Skin of body (tissue), 1 donor: ENCODE measurements at regions not wholly inside any gene's neighbourhood (a gene's known extent, or its start where the extent isn't known, plus 50 kb on each side); places are given as distances from the start of the nearest gene placed in this dataset.

Experiments used
- DNase-seq: peaks from one replicate; lab custom pipeline; 2025; lab: John Stamatoyannopoulos, UW

GRCh38 chr4:12206091-12206490 lies 777.4 kb upstream of the HS3ST1 start:
- no peak for DNase-seq

- no peak for DNase-seq
These were observed 775.3 kb upstream of the HS3ST1 start for GRCh38 chr4:12203945-12204344.

DNA sequence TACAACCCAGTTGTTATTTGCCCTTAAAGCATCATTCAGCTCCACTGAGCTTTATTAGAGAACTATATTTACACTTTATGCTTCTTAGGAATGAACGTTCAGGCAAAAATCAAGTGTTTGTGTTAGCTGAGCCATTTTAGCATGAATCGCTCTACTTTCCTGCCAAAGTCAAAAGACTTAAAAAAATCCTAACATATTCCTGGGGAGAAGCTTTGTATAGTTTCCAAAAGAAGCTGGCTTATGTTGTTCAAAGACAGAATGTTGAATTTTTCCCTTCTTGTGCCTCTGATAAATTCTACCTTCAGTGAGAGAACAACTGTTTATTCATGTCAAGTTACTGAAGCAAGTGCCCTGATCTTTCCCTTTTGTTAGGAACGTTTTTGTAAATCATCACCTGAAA lies 771.5 kb upstream of the HS3ST1 start:
- DNase-seq: no peak

DNA sequence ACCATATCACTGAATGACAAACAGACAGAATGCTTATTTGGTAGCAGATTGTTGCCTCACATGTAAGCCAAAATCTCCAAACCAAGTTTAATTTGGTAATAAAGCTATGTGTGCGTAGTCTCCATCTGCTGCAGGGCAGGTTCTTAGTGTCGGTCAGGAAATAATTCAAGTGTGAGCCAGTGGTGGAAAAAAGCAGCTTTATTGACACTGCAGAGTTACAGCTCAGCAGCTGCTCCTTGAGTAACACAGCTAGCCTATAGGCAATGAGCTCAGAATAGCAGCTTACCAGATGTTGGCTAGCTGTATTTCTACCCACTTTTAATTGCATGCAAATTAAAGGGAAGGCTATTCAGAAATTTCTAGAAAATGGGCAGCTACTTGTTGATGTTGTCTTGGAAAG lies 757.8 kb upstream of the HS3ST1 start:
- DNase-seq: no peak

DNA sequence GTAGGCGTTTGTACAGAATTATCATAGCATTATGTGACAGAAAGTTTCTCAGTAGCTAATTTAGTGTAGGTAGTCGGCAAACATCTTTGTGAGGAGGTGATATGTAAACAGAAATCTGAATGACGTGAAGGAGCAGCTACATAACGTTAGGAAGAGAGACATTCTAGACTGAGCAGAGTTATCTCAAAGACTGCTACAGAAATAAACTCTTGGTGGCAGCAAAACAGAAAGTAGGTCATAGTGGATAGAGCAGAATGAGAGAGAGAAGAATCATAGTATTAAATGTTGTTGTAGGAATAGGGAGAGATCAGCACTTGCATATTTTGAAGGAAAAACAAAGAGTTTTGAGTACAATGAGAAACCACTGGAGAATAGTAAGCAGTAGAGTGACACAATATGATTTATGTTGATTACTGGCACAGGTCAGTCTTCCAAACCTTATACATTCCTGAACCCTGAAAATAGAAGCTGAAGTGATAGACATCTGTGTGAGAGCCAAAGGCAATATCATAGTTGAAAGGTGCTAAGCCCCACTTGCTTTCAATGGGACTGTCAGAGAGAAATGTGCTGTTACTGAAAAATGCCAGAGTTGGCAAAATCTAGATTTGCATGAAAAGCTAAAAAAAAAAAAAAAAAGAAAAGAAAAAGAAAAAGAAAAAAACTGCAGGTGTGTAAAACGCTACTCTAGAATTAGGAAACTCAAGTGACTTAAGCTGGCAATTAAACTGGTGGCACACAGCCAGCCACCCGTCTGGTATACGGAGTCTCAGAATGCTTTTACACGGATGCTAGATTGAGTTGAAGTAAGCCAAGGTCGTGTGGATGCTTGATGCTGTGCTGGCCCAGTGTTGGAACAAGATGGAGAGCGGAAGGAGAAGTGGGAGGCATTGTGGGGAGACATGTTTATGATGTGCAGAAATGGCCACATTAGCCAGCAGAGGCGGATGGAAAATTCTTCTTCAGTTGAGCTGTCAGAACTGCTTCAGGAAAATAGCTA lies 750.2 kb upstream of the HS3ST1 start:
- no peak for DNase-seq

DNA sequence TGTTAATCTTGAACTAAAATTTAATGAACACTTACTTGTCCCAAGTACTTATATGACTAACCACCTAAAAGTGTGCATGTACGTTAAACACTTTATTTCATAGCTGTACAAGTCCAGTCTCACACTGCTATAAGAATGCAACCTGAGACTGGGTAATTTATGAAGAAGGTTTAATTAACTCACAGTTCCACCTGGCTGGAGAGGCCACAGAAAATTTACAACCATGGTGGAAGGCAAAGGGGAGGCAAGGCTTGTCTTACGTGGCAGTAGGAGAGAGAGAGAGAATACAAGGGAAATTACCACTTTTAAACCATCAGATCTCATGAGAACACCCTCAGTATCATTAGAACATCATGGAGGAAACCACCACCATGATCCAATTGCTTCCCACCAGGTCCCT lies 748.7 kb upstream of the HS3ST1 start:
- no peak for DNase-seq

DNA sequence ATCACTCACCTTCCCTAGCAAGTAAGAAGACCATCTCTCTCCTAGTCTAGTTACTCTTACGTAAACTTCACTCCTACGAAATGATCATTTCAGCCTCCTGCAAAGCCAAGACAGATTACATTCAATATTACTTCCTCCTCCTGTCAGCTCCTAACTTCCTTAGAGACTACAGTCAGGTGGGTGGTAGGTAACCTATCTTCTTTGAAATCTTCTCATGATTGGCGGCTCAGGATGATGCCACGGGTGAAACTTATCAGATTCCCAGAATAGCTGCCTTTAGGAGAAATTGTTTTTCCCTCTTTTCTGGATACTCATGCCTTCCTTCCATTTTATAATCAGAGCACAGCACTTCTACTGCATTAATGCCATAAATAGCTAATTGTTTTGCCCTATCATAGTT lies 744.8 kb upstream of the HS3ST1 start:
- no peak for DNase-seq

GRCh38 chr4:12172198-12172973 lies 743.7 kb upstream of the HS3ST1 start:
- no peak for DNase-seq

- DNase-seq: no peak
These were observed 741.6 kb upstream of the HS3ST1 start for GRCh38 chr4:12170308-12170707.

- no peak for DNase-seq
These were observed 736.9 kb upstream of the HS3ST1 start for GRCh38 chr4:12165616-12166015.

DNA sequence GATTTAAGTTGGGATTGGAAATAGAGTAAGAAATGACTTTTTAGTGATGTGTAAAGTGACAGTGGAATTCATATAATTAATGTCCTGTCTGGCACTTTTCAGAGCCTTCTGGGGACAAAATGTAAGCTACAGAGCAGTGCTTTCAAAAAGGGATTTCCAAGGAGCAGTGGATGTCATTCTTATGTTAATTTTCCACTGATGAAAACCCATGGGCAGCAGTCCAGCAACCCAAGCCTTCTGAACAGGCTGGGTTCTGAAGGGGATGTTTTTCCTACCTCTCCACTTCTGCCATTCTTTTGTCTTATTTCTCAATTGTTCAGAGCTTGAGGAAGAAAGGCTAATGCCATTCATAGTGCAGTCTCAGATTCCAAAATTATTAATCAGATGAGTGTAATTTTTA lies 717.6 kb upstream of the HS3ST1 start:
- DNase-seq: no peak

- DNase-seq: no peak
These were observed 717.1 kb upstream of the HS3ST1 start for GRCh38 chr4:12145768-12146167.

DNA sequence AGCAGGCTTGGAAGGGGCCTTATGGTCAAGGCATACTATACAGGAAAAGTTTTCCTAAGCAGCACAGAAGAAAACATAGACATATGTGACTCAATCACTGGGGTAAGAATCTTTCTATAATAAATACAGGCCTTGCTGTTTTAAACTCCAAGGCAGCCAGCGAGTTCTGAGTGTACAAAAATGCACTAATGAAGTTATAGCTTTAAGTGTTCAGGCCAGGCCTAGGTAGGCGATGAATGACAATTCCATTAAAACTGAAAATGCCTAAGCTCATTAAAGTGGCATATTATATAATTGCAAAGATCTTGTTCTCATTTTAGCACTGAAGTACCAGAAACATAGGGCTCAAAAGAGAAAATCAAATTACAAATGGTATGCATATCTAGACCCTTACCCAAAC lies 716.4 kb upstream of the HS3ST1 start:
- no peak for DNase-seq

GRCh38 chr4:12144051-12144450 lies 715.4 kb upstream of the HS3ST1 start:
- no peak for DNase-seq

DNA sequence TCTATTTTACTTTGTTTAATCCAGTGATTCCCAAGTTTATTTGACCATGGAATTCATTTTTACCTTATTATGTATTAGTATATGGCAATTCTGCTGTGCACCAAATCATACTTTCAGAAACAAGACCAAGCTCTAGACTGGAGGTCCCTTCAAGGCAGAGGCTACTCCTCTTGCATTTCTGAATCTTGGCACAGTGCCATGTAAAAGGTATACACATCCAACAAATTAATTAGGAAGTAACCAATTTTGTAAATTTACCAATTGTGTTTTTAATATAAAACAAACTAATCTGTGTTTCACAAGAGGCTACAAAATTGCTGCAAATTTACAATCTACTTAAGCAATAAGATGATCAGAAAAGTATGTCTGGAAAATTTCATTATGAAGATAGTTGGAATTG lies 712.2 kb upstream of the HS3ST1 start:
- DNase-seq: no peak

DNA sequence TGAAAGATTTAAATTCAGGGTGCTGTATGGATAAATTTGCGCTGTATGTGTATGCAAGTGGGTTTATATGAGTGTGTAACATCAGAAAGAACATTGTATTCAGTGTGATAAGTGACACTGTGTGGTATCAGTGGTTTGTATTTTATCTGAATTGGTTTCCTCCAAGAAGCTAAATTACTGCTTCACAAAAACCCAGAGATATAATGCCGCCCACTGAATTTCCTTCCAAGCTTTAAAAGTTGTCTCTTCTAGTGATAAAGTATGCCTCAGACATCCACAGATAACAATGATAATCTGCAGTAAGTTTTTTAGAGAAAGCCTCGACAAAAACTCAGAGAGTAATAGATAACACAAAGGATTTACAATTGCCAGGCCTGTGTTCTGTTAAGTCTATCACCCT lies 710.6 kb upstream of the HS3ST1 start:
- DNase-seq: no peak

DNA sequence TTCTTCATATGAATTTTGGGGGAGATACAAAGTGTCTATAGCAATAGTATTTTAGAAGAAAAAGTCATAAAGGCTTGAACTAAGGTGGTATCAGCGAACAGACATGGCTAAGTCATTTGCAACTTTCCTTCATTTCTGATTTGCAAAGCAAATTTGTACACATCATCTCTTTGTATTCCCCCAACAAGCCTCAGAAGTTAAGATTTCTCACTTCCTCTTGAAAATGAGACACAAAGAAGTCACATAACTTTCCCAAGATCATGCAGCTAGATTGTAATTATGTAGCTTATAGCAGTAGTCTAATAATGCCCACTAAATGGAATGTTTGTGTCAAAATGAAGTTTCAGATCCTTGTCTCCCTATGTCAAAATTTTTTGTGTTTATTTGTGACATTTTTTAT lies 709.8 kb upstream of the HS3ST1 start:
- DNase-seq: no peak

- DNase-seq: no peak
These were observed 708.9 kb upstream of the HS3ST1 start for GRCh38 chr4:12137575-12137974.

DNA sequence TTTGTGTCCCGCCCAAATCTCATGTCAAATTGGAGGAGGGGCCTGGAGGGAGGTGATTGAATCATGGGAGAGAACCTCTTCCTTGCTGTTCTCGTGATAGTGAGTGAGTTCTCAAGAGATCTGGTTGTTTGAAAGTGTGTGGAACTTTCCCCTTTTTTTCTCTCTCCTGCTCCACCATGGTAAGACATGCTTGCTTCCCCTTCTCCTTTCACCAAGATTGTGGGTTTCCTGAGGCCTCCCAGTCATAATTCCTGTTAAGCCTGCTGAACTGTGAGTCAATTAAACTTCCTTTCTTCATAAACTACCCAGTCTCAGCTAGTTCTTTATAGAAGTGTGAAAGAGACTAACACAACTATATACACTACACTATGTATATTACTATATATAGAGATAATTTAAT lies 697.8 kb upstream of the HS3ST1 start:
- no peak for DNase-seq

DNA sequence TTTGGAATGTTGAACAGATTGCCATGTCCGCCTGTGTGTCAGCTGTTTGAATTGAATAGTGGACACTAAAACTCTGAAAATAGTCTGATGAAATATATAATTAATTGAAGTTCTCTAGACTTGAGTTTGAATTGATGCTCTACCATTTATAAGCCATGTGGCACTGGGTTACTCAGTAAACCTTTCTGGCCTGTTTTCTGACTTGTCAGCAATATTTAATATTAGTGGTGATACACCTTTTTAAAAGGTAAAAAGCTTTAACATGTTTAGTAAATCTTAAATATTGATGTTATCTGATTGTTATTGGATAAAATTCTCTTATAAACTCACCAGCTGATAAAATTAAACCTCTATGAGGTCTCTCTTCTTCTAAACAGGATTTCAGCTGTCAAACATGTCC lies 695.4 kb upstream of the HS3ST1 start:
- DNase-seq: no peak

- DNase-seq: no peak
These were observed 695.0 kb upstream of the HS3ST1 start for GRCh38 chr4:12123707-12124106.

DNA sequence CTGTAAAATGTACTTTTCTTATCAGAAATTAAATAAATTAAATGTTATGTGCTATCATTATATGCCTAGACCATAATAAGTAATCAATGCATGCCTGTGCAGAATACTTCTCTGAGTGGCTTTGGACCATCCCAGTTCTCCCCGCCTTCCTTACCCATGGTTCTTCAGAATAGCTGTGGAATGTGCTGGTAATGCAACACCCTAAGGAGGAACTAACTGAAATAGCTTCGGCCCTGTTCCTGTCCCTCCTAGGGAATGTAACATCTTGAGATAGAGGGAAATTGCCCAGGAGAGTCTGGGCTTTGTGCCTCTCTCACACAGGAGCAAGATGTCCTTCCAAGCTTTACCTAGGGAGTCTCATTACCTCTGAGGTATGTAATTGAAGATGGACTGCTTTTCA lies 693.6 kb upstream of the HS3ST1 start:
- no peak for DNase-seq

DNA sequence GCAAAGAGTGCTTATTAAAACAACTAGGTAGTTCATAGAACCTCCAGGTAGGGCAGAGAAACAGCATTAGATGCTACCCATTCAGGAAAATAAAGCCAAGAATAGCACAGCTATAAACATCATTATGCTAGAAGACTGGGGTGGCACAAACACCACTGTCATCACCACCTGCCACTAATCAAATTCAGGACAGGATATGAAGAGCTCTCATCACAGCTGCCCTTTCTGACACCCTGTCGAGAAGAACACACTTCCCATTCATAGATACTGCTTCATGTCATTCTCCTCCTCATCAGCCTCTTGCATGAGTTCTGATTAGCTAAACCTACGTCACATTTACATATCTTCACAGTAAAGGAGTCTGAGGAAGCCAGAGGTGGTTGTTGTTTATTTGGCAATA lies 692.3 kb upstream of the HS3ST1 start:
- DNase-seq: no peak
